ENCODE measurements at regions not wholly inside any gene's neighbourhood (a gene's known extent, or its start where the extent isn't known, plus 50 kb on each side); places are given as distances from the start of the nearest gene placed in this dataset.

DNA sequence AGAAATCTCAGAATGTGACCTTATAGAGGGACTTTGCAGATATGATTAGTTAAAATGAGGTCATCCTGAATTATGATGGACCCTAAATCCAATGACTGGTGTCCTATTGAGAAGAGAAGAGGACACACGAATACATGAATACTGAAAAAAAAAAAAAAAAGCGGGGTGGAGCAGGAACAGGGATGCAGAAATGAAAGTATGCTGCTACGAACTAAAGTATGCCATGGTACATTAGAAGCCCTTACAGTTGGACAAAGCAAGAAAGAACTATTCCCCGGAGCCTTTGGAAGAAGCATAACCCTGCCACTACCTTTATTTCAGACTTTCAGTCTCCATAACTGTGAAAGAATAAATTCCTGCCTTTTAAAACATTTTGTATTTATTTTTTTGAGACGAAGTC, 557.9 kb upstream of the NCAM2 start:
- no peak for DNase-seq (ENCODE audit: low spot score)
- H3K9me3 ChIP-seq, result no peaks in the 10 kb centered on the region
- no peak overlapping the region for H3K27ac ChIP-seq
- H3K27me3 ChIP-seq, result no peaks in the 10 kb centered on the region
- H3K4me1 ChIP-seq, result no peaks in the 10 kb centered on the region
- H3K4me3 ChIP-seq, result no peak overlapping the region
- no peaks in the 10 kb centered on the region for H3K36me3 ChIP-seq
- TF ChIP-seq, protein P1, sequence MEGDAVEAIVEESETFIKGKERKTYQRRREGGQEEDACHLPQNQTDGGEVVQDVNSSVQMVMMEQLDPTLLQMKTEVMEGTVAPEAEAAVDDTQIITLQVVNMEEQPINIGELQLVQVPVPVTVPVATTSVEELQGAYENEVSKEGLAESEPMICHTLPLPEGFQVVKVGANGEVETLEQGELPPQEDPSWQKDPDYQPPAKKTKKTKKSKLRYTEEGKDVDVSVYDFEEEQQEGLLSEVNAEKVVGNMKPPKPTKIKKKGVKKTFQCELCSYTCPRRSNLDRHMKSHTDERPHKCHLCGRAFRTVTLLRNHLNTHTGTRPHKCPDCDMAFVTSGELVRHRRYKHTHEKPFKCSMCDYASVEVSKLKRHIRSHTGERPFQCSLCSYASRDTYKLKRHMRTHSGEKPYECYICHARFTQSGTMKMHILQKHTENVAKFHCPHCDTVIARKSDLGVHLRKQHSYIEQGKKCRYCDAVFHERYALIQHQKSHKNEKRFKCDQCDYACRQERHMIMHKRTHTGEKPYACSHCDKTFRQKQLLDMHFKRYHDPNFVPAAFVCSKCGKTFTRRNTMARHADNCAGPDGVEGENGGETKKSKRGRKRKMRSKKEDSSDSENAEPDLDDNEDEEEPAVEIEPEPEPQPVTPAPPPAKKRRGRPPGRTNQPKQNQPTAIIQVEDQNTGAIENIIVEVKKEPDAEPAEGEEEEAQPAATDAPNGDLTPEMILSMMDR (IDR thresholded peaks at IDR 0.05), result no peak

- Histone ChIP-seq H3K27me3 (no peaks in the 10 kb centered on the region), H3K4me1 (no peaks in the 10 kb centered on the region), H3K4me3 (no peak overlapping the region), H3K36me3 (no peaks in the 10 kb centered on the region), H3K27ac (no peak overlapping the region), H3K9me3 (no peaks in the 10 kb centered on the region)
- TF ChIP-seq, protein P1 (IDR thresholded peaks at IDR 0.05), result peak; percentile 15 to 47
- DNase-seq (ENCODE audit: low spot score), result no peak
Observed at GRCh38 chr21:20443558-20444155, 554.6 kb upstream of the NCAM2 start.

DNA sequence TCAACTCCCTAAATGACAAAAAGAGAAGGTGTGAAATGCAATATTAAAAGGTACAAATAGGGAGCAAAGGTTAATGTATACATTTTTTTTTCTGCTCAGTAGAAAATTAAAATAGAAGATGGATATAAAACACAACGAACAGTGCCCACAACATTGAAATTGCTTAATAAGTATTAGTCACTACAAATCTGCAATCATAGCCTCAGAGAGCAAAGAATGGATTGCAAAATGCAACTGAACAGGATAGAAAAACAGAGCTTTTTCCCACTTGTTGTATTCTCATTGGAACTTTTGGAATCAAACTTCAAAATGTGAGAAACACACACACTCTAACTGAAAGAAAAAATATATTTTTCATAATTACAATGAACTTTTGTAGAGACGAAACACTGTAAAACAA, 552.2 kb upstream of the NCAM2 start:
- no peaks in the 10 kb centered on the region for H3K4me1 ChIP-seq
- no peaks in the 10 kb centered on the region for H3K27me3 ChIP-seq
- no peak for DNase-seq (ENCODE audit: low spot score)
- no peak overlapping the region for H3K4me3 ChIP-seq
- no peaks in the 10 kb centered on the region for H3K36me3 ChIP-seq
- no peaks in the 10 kb centered on the region for H3K9me3 ChIP-seq
- no peak overlapping the region for H3K27ac ChIP-seq
- TF ChIP-seq, protein P1 (IDR thresholded peaks at IDR 0.05), result no peak

- Histone ChIP-seq H3K4me1 (no peaks in the 10 kb centered on the region), H3K27ac (no peak overlapping the region), H3K27me3 (no peaks in the 10 kb centered on the region), H3K36me3 (no peaks in the 10 kb centered on the region), H3K9me3 (no peaks in the 10 kb centered on the region), H3K4me3 (no peak overlapping the region)
- DNase-seq (ENCODE audit: low spot score), result no peak
- TF ChIP-seq, protein P1 (IDR thresholded peaks at IDR 0.05), result no peak
Observed at GRCh38 chr21:20451046-20451445, 547.2 kb upstream of the NCAM2 start.

DNA sequence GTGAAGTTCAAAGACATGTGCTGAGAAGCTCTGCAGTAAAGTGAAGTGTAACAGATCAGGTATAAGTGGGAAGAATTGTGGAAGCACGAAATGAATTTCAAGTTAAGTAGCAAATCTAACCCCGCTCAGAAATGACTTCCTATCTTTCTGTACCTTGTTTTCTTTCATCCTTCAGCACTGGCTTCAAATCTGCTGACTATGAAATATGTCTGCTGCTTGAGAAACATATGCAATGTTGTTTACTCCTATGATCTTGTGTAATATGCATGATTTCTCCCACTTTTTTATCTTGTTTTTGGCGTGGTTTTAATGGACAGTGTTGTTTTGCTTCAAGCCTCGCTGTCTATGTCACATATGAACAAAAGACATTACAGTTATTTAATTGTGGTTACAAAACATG, 545.3 kb upstream of the NCAM2 start:
- H3K36me3 ChIP-seq, result no peaks in the 10 kb centered on the region
- TF ChIP-seq, protein P1 (IDR thresholded peaks at IDR 0.05), result no peak
- no peak overlapping the region for H3K27ac ChIP-seq
- no peaks in the 10 kb centered on the region for H3K27me3 ChIP-seq
- H3K9me3 ChIP-seq, result no peaks in the 10 kb centered on the region
- H3K4me3 ChIP-seq, result no peak overlapping the region
- no peak for DNase-seq (ENCODE audit: low spot score)
- no peaks in the 10 kb centered on the region for H3K4me1 ChIP-seq

GRCh38 chr21:20459838-20460237, 538.4 kb upstream of the NCAM2 start:
- Histone ChIP-seq H3K4me3 (no peak overlapping the region), H3K9me3 (no peaks in the 10 kb centered on the region), H3K4me1 (no peaks in the 10 kb centered on the region), H3K27ac (no peak overlapping the region), H3K27me3 (no peaks in the 10 kb centered on the region), H3K36me3 (no peaks in the 10 kb centered on the region)
- TF ChIP-seq, protein P1 (IDR thresholded peaks at IDR 0.05), result no peak
- no peak for DNase-seq (ENCODE audit: low spot score)

Measured in right atrium auricular region (tissue), 2 donors.